ENCODE measurements at regions not wholly inside any gene's neighbourhood (a gene's known extent, or its start where the extent isn't known, plus 50 kb on each side); places are given as distances from the start of the nearest gene placed in this dataset.
"Not testable (repeated sequence)": the region's sequence is repeated elsewhere in the genome, so short reads cannot be mapped to it uniquely, and the experiment has no call there.

GRCh38 chr15:20307137-20307536 is 234.5 kb downstream of the GOLGA6L6 start:
- not testable (repeated sequence) for H3K27me3 ChIP-seq (ENCODE audit: control insufficient read depth, insufficient read depth, low read length); H3K4me3 ChIP-seq (ENCODE audit: low read length); DNase-seq; H3K27ac ChIP-seq (ENCODE audit: low read length); H3K36me3 ChIP-seq (ENCODE audit: control insufficient read depth, insufficient read depth, low read length); H3K4me1 ChIP-seq (ENCODE audit: control insufficient read depth, insufficient read depth, low read length)
- peaks cover 38% of the 10 kb centered on the region for H3K9me3 ChIP-seq (ENCODE audit: control insufficient read depth, low read depth, low read length)
- no CpG with 5 or more reads among the region's 1 CpG for WGBS (ENCODE audit: insufficient coverage, low lambda C conversion rate)

DNA sequence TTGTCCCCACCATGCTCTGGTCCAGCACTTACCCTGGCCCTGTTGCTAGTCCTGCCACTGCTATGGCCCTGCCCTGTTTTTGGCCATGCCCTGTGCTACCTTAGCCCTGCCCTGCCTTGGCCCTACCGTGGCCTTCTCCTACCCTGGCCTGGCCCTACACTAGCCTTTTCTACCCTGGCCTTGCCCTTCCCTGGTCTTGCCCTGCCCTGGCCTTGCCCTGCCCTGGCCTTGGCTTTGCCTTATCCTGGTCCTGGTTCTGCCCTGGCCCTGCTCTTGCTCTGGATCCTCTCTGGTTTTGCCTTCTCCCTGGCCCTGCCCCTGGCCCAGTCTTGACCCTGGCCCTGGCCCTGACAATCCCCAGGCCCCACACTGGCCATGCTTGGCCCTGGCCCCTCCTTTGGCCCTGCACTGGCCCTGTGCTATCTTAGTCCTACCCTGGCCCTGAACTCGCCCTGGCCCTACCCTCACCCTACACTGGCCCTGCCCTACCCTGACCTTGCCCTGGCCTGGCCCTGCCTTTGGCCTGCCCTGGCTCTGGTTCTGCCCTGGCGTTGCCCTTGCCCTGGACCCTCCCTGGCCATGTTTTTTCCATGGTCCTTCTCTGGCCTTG is 235.0 kb downstream of the GOLGA6L6 start:
- H3K4me1 ChIP-seq (ENCODE audit: control insufficient read depth, insufficient read depth, low read length); H3K27ac ChIP-seq (ENCODE audit: low read length); DNase-seq; H3K36me3 ChIP-seq (ENCODE audit: control insufficient read depth, insufficient read depth, low read length); H3K27me3 ChIP-seq (ENCODE audit: control insufficient read depth, insufficient read depth, low read length); H3K4me3 ChIP-seq (ENCODE audit: low read length): not testable (repeated sequence)
- peaks cover 43% of the 10 kb centered on the region for H3K9me3 ChIP-seq (ENCODE audit: control insufficient read depth, low read depth, low read length)
- 40% methylated on average over 1 of the region's 3 CpGs for WGBS (ENCODE audit: insufficient coverage, low lambda C conversion rate)

GRCh38 chr15:20305912-20306311 is 235.7 kb downstream of the GOLGA6L6 start:
- peaks cover 49% of the 10 kb centered on the region for H3K9me3 ChIP-seq (ENCODE audit: control insufficient read depth, low read depth, low read length)
- not testable (repeated sequence) for H3K4me3 ChIP-seq (ENCODE audit: low read length); H3K27me3 ChIP-seq (ENCODE audit: control insufficient read depth, insufficient read depth, low read length); H3K27ac ChIP-seq (ENCODE audit: low read length); H3K4me1 ChIP-seq (ENCODE audit: control insufficient read depth, insufficient read depth, low read length); H3K36me3 ChIP-seq (ENCODE audit: control insufficient read depth, insufficient read depth, low read length); DNase-seq
- WGBS (ENCODE audit: insufficient coverage, low lambda C conversion rate) = no CpG with 5 or more reads among the region's 7 CpGs

- DNase-seq; H3K4me3 ChIP-seq (ENCODE audit: low read length); H3K27me3 ChIP-seq (ENCODE audit: control insufficient read depth, insufficient read depth, low read length); H3K27ac ChIP-seq (ENCODE audit: low read length); H3K4me1 ChIP-seq (ENCODE audit: control insufficient read depth, insufficient read depth, low read length); H3K36me3 ChIP-seq (ENCODE audit: control insufficient read depth, insufficient read depth, low read length): not testable (repeated sequence)
- WGBS (ENCODE audit: insufficient coverage, low lambda C conversion rate) = 100% methylated on average over 2 of the region's 6 CpGs
- H3K9me3 ChIP-seq (ENCODE audit: control insufficient read depth, low read depth, low read length) = peaks cover 52% of the 10 kb centered on the region
Observed at GRCh38 chr15:20305015-20305465, 236.6 kb downstream of the GOLGA6L6 start.

- H3K27me3 ChIP-seq (ENCODE audit: control insufficient read depth, insufficient read depth, low read length); H3K36me3 ChIP-seq (ENCODE audit: control insufficient read depth, insufficient read depth, low read length); DNase-seq; H3K4me1 ChIP-seq (ENCODE audit: control insufficient read depth, insufficient read depth, low read length); H3K4me3 ChIP-seq (ENCODE audit: low read length); H3K27ac ChIP-seq (ENCODE audit: low read length): not testable (repeated sequence)
- peaks cover 52% of the 10 kb centered on the region for H3K9me3 ChIP-seq (ENCODE audit: control insufficient read depth, low read depth, low read length)
- no CpG with 5 or more reads among the region's 10 CpGs for WGBS (ENCODE audit: insufficient coverage, low lambda C conversion rate)
Observed at GRCh38 chr15:20304282-20305014, 237.2 kb downstream of the GOLGA6L6 start.

GRCh38 chr15:20303248-20304171 is 238.1 kb downstream of the GOLGA6L6 start:
- not testable (repeated sequence) for H3K4me3 ChIP-seq (ENCODE audit: low read length); DNase-seq; H3K27ac ChIP-seq (ENCODE audit: low read length); H3K36me3 ChIP-seq (ENCODE audit: control insufficient read depth, insufficient read depth, low read length); H3K4me1 ChIP-seq (ENCODE audit: control insufficient read depth, insufficient read depth, low read length); H3K27me3 ChIP-seq (ENCODE audit: control insufficient read depth, insufficient read depth, low read length)
- peaks cover 52% of the 10 kb centered on the region for H3K9me3 ChIP-seq (ENCODE audit: control insufficient read depth, low read depth, low read length)
- no CpG with 5 or more reads among the region's 4 CpGs for WGBS (ENCODE audit: insufficient coverage, low lambda C conversion rate)

DNA sequence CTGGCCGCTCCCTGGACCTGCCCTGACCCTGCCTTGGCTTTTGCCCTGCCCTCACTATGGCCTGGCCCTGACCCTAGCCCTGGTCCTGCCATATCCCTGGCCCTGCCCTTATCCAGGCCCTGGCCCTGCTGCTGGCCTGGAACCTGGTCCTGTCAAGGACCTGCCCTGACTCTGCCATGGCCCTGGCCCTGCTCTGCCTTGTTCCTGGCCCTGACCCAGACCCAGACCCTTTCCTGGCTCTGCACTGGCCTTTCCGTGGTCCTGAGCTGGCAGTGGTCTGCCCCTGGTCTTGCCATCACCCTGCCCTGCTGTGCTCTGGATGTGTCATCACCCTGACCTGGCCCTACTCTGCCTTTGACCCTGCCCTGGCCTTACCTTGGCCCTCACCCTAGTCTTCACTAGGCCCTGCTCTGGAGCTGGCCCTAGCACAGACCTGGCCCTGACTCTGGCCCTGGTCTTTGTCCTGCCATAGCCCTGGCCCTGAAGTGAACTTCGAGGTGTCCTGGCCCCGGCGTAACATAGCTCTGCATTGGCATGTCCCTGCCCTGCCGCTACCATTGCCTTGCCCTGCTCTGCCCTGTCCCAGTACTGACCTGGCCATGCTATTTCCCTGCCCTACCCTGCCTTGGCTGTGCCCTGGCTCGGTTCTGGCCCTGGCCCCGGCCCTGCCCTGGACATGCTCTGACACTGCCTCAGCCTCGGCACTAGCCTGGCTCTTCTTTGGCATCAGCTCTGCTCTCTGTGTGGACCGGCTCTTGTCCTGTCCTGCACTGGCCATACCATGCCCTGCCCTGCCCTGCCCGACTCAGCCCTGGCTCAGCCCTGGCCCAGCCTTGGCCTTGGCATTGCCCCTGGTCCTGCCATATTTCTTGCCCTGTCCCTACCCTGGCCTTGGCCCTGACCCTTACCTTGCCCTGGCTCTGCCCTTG is 239.2 kb downstream of the GOLGA6L6 start:
- not testable (repeated sequence) for H3K4me1 ChIP-seq (ENCODE audit: control insufficient read depth, insufficient read depth, low read length); H3K36me3 ChIP-seq (ENCODE audit: control insufficient read depth, insufficient read depth, low read length); DNase-seq; H3K27me3 ChIP-seq (ENCODE audit: control insufficient read depth, insufficient read depth, low read length); H3K27ac ChIP-seq (ENCODE audit: low read length); H3K4me3 ChIP-seq (ENCODE audit: low read length)
- 83% methylated on average over 1 of the region's 11 CpGs for WGBS (ENCODE audit: insufficient coverage, low lambda C conversion rate)
- H3K9me3 ChIP-seq (ENCODE audit: control insufficient read depth, low read depth, low read length) = peaks cover 52% of the 10 kb centered on the region

GRCh38 chr15:20301471-20302081 is 240.0 kb downstream of the GOLGA6L6 start:
- not testable (repeated sequence) for H3K4me3 ChIP-seq (ENCODE audit: low read length)
- H3K9me3 ChIP-seq (ENCODE audit: control insufficient read depth, low read depth, low read length) = peaks cover 49% of the 10 kb centered on the region

GRCh38 chr15:20301041-20301390 is 240.6 kb downstream of the GOLGA6L6 start:
- H3K9me3 ChIP-seq (ENCODE audit: control insufficient read depth, low read depth, low read length) = peaks cover 43% of the 10 kb centered on the region
- H3K4me1 ChIP-seq (ENCODE audit: control insufficient read depth, insufficient read depth, low read length); H3K36me3 ChIP-seq (ENCODE audit: control insufficient read depth, insufficient read depth, low read length); H3K27ac ChIP-seq (ENCODE audit: low read length); H3K4me3 ChIP-seq (ENCODE audit: low read length); H3K27me3 ChIP-seq (ENCODE audit: control insufficient read depth, insufficient read depth, low read length); DNase-seq: not testable (repeated sequence)
- no CpG with 5 or more reads among the region's 4 CpGs for WGBS (ENCODE audit: insufficient coverage, low lambda C conversion rate)

More at GRCh38 chr15:20301471-20302081, 240.0 kb downstream of the GOLGA6L6 start:
- H3K4me1 ChIP-seq (ENCODE audit: control insufficient read depth, insufficient read depth, low read length); H3K27me3 ChIP-seq (ENCODE audit: control insufficient read depth, insufficient read depth, low read length); H3K36me3 ChIP-seq (ENCODE audit: control insufficient read depth, insufficient read depth, low read length); DNase-seq; H3K27ac ChIP-seq (ENCODE audit: low read length): not testable (repeated sequence)
- WGBS (ENCODE audit: insufficient coverage, low lambda C conversion rate) = 87% methylated on average over 3 of the region's 12 CpGs

Measured in large intestine (tissue), 3 donors.